Umbilical cord (tissue), 1 donor: ENCODE measurements at regions not wholly inside any gene's neighbourhood (a gene's known extent, or its start where the extent isn't known, plus 50 kb on each side); places are given as distances from the start of the nearest gene placed in this dataset.
A peak's percentile ranks its signal among the peaks of the same experiment; 100 is the strongest.
"Not testable (repeated sequence)": the region's sequence is repeated elsewhere in the genome, so short reads cannot be mapped to it uniquely, and the experiment has no call there.

ENCODE experiments used
- DNase-seq: peaks from one replicate; pipeline ENCODE4 v3.0.0-alpha.2; 2015; ENCODE audit warnings: low spot score

- no peak for DNase-seq
These were observed 969.2 kb upstream of the COX7C start for GRCh38 chr5:85648495-85648894.

- no peak for DNase-seq
These were observed 966.0 kb upstream of the COX7C start for GRCh38 chr5:85651731-85652130.

GRCh38 chr5:85654144-85654543 lies 963.6 kb upstream of the COX7C start:
- not testable (repeated sequence) for DNase-seq

GRCh38 chr5:85656050-85656449 lies 961.7 kb upstream of the COX7C start:
- DNase-seq = no peak

GRCh38 chr5:85657328-85657727 lies 960.4 kb upstream of the COX7C start:
- not testable (repeated sequence) for DNase-seq

- not testable (repeated sequence) for DNase-seq
These were observed 954.6 kb upstream of the COX7C start for GRCh38 chr5:85662969-85663707.

GRCh38 chr5:85663708-85664031 lies 954.1 kb upstream of the COX7C start:
- no peak for DNase-seq

GRCh38 chr5:85670417-85670816 lies 947.3 kb upstream of the COX7C start:
- DNase-seq = no peak

GRCh38 chr5:85671223-85671970 lies 946.3 kb upstream of the COX7C start:
- no peak for DNase-seq

- DNase-seq = no peak
These were observed 935.9 kb upstream of the COX7C start for GRCh38 chr5:85681871-85682270.

- DNase-seq = no peak
These were observed 933.4 kb upstream of the COX7C start for GRCh38 chr5:85684351-85684750.

GRCh38 chr5:85703296-85703695 lies 914.4 kb upstream of the COX7C start:
- no peak for DNase-seq

GRCh38 chr5:85709728-85710127 lies 908.0 kb upstream of the COX7C start:
- DNase-seq = no peak

- no peak for DNase-seq
These were observed 901.2 kb upstream of the COX7C start for GRCh38 chr5:85716344-85717202.

- no peak for DNase-seq
These were observed 900.6 kb upstream of the COX7C start for GRCh38 chr5:85717203-85717563.

GRCh38 chr5:85732185-85732584 lies 885.6 kb upstream of the COX7C start:
- DNase-seq = no peak

- DNase-seq = no peak
These were observed 875.8 kb upstream of the COX7C start for GRCh38 chr5:85741972-85742371.

- no peak for DNase-seq
These were observed 857.2 kb upstream of the COX7C start for GRCh38 chr5:85760519-85760918.

GRCh38 chr5:85769347-85769746 lies 848.4 kb upstream of the COX7C start:
- DNase-seq = no peak

GRCh38 chr5:85784746-85785145 lies 833.0 kb upstream of the COX7C start:
- no peak for DNase-seq

- DNase-seq = no peak
These were observed 804.6 kb upstream of the COX7C start for GRCh38 chr5:85813146-85813545.

GRCh38 chr5:85814596-85814995 lies 803.1 kb upstream of the COX7C start:
- DNase-seq = peak; percentile 89
